CD14-positive monocyte (primary cell): ENCODE measurements at regions not wholly inside any gene's neighbourhood (a gene's known extent, or its start where the extent isn't known, plus 50 kb on each side); places are given as distances from the start of the nearest gene placed in this dataset.
"Not testable (repeated sequence)": the region's sequence is repeated elsewhere in the genome, so short reads cannot be mapped to it uniquely, and the experiment has no call there.

Experiments used
- DNase-seq, 3 donors: peaks; one replicate each; pipeline ENCODE4 v3.0.0-alpha.2; 2011 to 2022
- H2AFZ ChIP-seq: 2 replicates; pipeline ENCODE4 v1.6.0; 2012; ENCODE audit warnings: mild to moderate bottlenecking, low read depth, low read length, inconsistent platforms; ENCODE audit not compliant: insufficient read depth, poor library complexity, severe bottlenecking
- H3K27ac ChIP-seq, 2 donors: 1 replicate in 1 of 2; 2 replicates in 1 of 2; pipeline ENCODE4 v1.5.1; 2012 to 2013; ENCODE audit warnings: low read length in 2 of 2, control low read depth in 1 of 2, inconsistent platforms in 1 of 2, low read depth in 1 of 2, mild to moderate bottlenecking in 1 of 2
- H3K27me3 ChIP-seq, 2 donors: one replicate each; pipeline versions ENCODE4 v1.6.0 to v1.6.1; 2011 to 2013; ENCODE audit warnings: low read length in 2 of 2; ENCODE audit not compliant: control insufficient read depth in 2 of 2, insufficient read depth in 2 of 2
- H3K36me3 ChIP-seq, 2 donors: replicated peaks in 1 of 2; 1 replicate in 1 of 2; 2 replicates in 1 of 2; pipeline versions ENCODE4 v1.5.1 to v1.6.1; 2012 to 2013; ENCODE audit warnings: low read length in 2 of 2, control low read depth in 1 of 2, inconsistent platforms in 1 of 2, mild to moderate bottlenecking in 1 of 2; ENCODE audit not compliant: insufficient read depth in 2 of 2, control insufficient read depth in 1 of 2
- H3K4me1 ChIP-seq, 2 donors: 1 replicate in 1 of 2; 2 replicates in 1 of 2; pipeline versions ENCODE4 v1.5.1 to v1.6.1; 2012 to 2013; ENCODE audit warnings: low read length in 2 of 2, control low read depth in 1 of 2, inconsistent platforms in 1 of 2, mild to moderate bottlenecking in 1 of 2, moderate library complexity in 1 of 2; ENCODE audit not compliant: insufficient read depth in 2 of 2, control insufficient read depth in 1 of 2
- H3K4me2 ChIP-seq: replicated peaks from 2 replicates; pipeline ENCODE3; 2012; ENCODE audit warnings: low read length, moderate library complexity, mild to moderate bottlenecking; ENCODE audit not compliant: poor library complexity, severe bottlenecking; ENCODE audit errors: extremely low read depth
- H3K4me3 ChIP-seq, 3 experiments: fragments of 200-600 bp in 1 of 3; sonication (generic) in 1 of 3; replicated peaks in 1 of 3; 1 replicate in 2 of 3; 2 replicates in 1 of 3; pipeline ENCODE4 v1.5.1; 2011 to 2013; ENCODE audit warnings: low read length in 3 of 3, mild to moderate bottlenecking in 3 of 3, control low read depth in 2 of 3, low read depth in 2 of 3, inconsistent platforms in 1 of 3, moderate library complexity in 1 of 3
- H3K79me2 ChIP-seq: 2 replicates; pipeline ENCODE4 v1.6.0; 2012; ENCODE audit warnings: mild to moderate bottlenecking, control low read depth, inconsistent platforms, low read length, moderate library complexity; ENCODE audit not compliant: insufficient read depth
- H3K9ac ChIP-seq: 2 replicates; pipeline ENCODE4 v1.6.0; 2017; ENCODE audit warnings: low read length, mild to moderate bottlenecking; ENCODE audit not compliant: insufficient read depth, poor library complexity, severe bottlenecking
- H3K9me3 ChIP-seq, 2 donors: replicated peaks in 1 of 2; 1 replicate in 1 of 2; 2 replicates in 1 of 2; pipeline versions ENCODE4 v1.5.1 to v1.6.1; 2012 to 2013; ENCODE audit warnings: low read length in 2 of 2, control low read depth in 1 of 2; ENCODE audit not compliant: control insufficient read depth in 1 of 2, insufficient read depth in 1 of 2
- H4K20me1 ChIP-seq: 2 replicates; pipeline ENCODE4 v1.6.0; 2012; ENCODE audit warnings: mild to moderate bottlenecking, low read length, control low read depth, moderate library complexity; ENCODE audit not compliant: insufficient read depth
- H3K27ac Mint-ChIP-seq, 7 donors: one replicate each; pipeline ENCODE4 v1.8.0; 2020; ENCODE audit warnings: mild to moderate bottlenecking in 7 of 7, mixed read lengths in 7 of 7, moderate library complexity in 6 of 7, inconsistent platforms in 2 of 7
- H3K27me3 Mint-ChIP-seq, 3 donors: one replicate each; pipeline ENCODE4 v1.8.0; 2021 to 2022; ENCODE audit warnings: low read depth in 3 of 3, mild to moderate bottlenecking in 3 of 3, mixed read lengths in 3 of 3, moderate library complexity in 3 of 3, inconsistent platforms in 1 of 3
- H3K36me3 Mint-ChIP-seq, 2 donors: one replicate each; pipeline ENCODE4 v1.8.0; 2020; ENCODE audit warnings: mixed read lengths in 2 of 2, inconsistent platforms in 1 of 2, mild to moderate bottlenecking in 1 of 2
- H3K4me1 Mint-ChIP-seq: one replicate; pipeline ENCODE4 v1.8.0; 2020; ENCODE audit warnings: mild to moderate bottlenecking, mixed read lengths
- H3K4me3 Mint-ChIP-seq, 2 donors: one replicate each; pipeline ENCODE4 v1.8.0; 2020; ENCODE audit warnings: mild to moderate bottlenecking in 2 of 2, mixed read lengths in 2 of 2, moderate library complexity in 1 of 2
- H3K9me3 Mint-ChIP-seq, 7 donors: one replicate each; pipeline ENCODE4 v1.8.0; 2020 to 2022; ENCODE audit warnings: mixed read lengths in 7 of 7, mild to moderate bottlenecking in 6 of 7, moderate library complexity in 6 of 7, inconsistent platforms in 2 of 7
- WGBS: methylation state at CpG from one replicate; pipeline ENCODE4 v1.1.5; 2013; ENCODE audit warnings: missing lambda C conversion rate; ENCODE audit not compliant: insufficient coverage; 5-methylcytosine and 5-hydroxymethylcytosine counted together
- intact Hi-C, 2 donors: fragments of 100-400 bp; cut with micrococcal nuclease; formaldehyde crosslinking; loops; one replicate each; pipeline versions ENCODE4 v1.15.0 to v1.15.1; 2023
- TF ChIP-seq, protein P1 (sequence below): fragments of 200-600 bp; IDR thresholded peaks from one replicate; pipeline ENCODE4 v1.8.0; 2022; ENCODE audit warnings: antibody characterized with exemption, mild to moderate bottlenecking

DNA sequence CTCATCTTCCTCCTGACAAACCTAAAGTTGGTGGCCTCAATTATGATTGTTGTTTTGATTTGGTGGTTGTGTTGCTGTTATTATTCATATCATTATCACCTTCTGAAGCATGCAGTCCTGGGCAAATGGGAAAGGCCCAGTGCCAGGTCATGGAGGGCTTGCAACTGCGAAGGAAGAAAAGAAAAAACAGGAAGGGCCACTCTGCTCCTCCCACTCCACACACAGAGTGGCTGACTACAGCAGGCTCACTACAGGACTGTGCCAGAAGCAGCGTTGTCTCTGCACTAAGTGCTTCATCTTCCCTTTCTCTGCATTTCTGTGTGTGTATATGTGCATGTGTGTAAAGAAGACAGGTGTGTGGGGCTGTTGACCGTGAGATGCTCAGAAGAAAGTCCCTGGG is 231.9 kb downstream of the ANKRD30B start:
- H3K79me2 ChIP-seq = no peaks in the 10 kb centered on the region
- no peaks in the 10 kb centered on the region for H3K36me3 Mint-ChIP-seq
- no peak overlapping the region for H3K27ac ChIP-seq
- H3K27me3 ChIP-seq = no peaks in the 10 kb centered on the region
- H3K4me2 ChIP-seq = no peak overlapping the region
- peaks cover 0 to 1% (median 0%) of the 10 kb centered on the region in 3 donors for H3K27me3 Mint-ChIP-seq
- H4K20me1 ChIP-seq = no peaks in the 10 kb centered on the region
- DNase-seq = no peak
- no peaks in the 10 kb centered on the region for H3K36me3 ChIP-seq
- WGBS = no CpG with 5 or more reads among the region's 3 CpGs
- H3K9ac ChIP-seq = no peak overlapping the region
- no peaks in the 10 kb centered on the region for H3K4me1 Mint-ChIP-seq
- H3K9me3 Mint-ChIP-seq = peaks cover 2 to 25% (median 8%) of the 10 kb centered on the region in 7 donors
- no peaks in the 10 kb centered on the region for H3K4me1 ChIP-seq
- no peak overlapping the region for H3K4me3 ChIP-seq
- TF ChIP-seq, protein P1, sequence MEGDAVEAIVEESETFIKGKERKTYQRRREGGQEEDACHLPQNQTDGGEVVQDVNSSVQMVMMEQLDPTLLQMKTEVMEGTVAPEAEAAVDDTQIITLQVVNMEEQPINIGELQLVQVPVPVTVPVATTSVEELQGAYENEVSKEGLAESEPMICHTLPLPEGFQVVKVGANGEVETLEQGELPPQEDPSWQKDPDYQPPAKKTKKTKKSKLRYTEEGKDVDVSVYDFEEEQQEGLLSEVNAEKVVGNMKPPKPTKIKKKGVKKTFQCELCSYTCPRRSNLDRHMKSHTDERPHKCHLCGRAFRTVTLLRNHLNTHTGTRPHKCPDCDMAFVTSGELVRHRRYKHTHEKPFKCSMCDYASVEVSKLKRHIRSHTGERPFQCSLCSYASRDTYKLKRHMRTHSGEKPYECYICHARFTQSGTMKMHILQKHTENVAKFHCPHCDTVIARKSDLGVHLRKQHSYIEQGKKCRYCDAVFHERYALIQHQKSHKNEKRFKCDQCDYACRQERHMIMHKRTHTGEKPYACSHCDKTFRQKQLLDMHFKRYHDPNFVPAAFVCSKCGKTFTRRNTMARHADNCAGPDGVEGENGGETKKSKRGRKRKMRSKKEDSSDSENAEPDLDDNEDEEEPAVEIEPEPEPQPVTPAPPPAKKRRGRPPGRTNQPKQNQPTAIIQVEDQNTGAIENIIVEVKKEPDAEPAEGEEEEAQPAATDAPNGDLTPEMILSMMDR = no peak
- H3K9me3 ChIP-seq = peaks cover 4 to 9% of the 10 kb centered on the region in 2 donors
- intact Hi-C loops = no loop called here
- no peak overlapping the region for H3K4me3 Mint-ChIP-seq
- no peak overlapping the region for H3K27ac Mint-ChIP-seq
- H2AFZ ChIP-seq = no peak overlapping the region

GRCh38 chr18:14984531-14984930 is 236.6 kb downstream of the ANKRD30B start:
- H3K27ac Mint-ChIP-seq, H2AFZ ChIP-seq, H3K36me3 ChIP-seq, H3K27ac ChIP-seq, H3K4me2 ChIP-seq, H3K27me3 ChIP-seq, H3K27me3 Mint-ChIP-seq, H3K79me2 ChIP-seq, H4K20me1 ChIP-seq, H3K4me1 ChIP-seq, H3K36me3 Mint-ChIP-seq, H3K4me3 Mint-ChIP-seq, intact Hi-C loops, DNase-seq, H3K4me1 Mint-ChIP-seq, H3K4me3 ChIP-seq, H3K9ac ChIP-seq: not testable (repeated sequence)
- 55% methylated on average over 1 of the region's 2 CpGs for WGBS
- peaks cover 5 to 25% of the 10 kb centered on the region in 2 donors for H3K9me3 ChIP-seq
- H3K9me3 Mint-ChIP-seq = peaks cover 8 to 40% (median 20%) of the 10 kb centered on the region in 7 donors

DNA sequence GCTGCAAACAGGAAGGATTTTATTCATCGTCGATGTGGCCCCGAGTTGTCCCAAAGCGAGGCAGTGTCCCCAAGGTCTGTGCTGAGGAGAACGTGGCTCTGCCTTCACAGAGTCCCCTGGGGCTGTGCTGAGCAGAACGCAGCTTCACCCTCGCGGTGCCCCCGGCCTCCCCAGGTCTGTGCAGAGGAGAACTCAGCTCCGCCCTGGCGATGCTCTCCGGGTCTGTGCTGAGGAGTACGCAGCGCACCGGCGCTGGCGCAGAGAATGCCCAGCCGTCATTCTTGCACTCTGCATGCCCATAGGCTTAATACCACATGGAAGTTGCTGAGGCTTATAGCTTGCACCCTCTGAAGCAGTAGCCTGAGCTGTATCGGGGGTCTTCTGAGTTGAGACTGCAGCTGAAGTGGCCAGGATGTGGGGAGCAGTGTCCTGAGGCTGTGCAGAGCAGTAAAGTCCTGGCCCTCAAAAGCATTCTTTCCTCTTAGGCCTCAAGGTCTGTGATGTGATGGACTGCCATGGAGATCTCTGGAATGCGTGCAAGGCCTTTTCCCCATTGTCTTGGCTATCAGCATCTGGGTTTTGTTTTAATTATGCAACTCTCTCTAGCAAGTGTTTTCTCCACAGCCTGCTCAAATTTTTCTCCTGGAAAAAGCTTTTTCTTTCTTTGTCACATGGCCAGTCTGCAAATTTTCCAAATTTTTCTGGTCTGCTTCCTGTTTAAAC is 237.5 kb downstream of the ANKRD30B start:
- H3K36me3 Mint-ChIP-seq, intact Hi-C loops: not testable (repeated sequence)

GRCh38 chr18:14987377-14987776 is 239.4 kb downstream of the ANKRD30B start:
- H2AFZ ChIP-seq, H3K4me2 ChIP-seq, H3K36me3 ChIP-seq, H3K4me3 ChIP-seq, H3K9ac ChIP-seq, H3K27ac ChIP-seq, intact Hi-C loops, H3K4me1 Mint-ChIP-seq, H4K20me1 ChIP-seq, H3K27ac Mint-ChIP-seq, H3K27me3 Mint-ChIP-seq, H3K27me3 ChIP-seq, H3K4me1 ChIP-seq, H3K4me3 Mint-ChIP-seq, H3K79me2 ChIP-seq, DNase-seq, H3K36me3 Mint-ChIP-seq: not testable (repeated sequence)
- H3K9me3 Mint-ChIP-seq = peaks cover 14 to 58% (median 28%) of the 10 kb centered on the region in 7 donors
- peaks cover 11 to 43% of the 10 kb centered on the region in 2 donors for H3K9me3 ChIP-seq
- WGBS = 100% methylated on average over 2 of the region's 3 CpGs

More for the DNA sequence above, 237.5 kb downstream of the ANKRD30B start:
- not testable (repeated sequence) for H3K36me3 ChIP-seq, H3K27me3 ChIP-seq, DNase-seq, H3K4me1 Mint-ChIP-seq, H3K9ac ChIP-seq, H3K4me3 Mint-ChIP-seq, H3K4me2 ChIP-seq, H3K4me1 ChIP-seq, H4K20me1 ChIP-seq, H2AFZ ChIP-seq, H3K79me2 ChIP-seq, H3K27me3 Mint-ChIP-seq, H3K27ac ChIP-seq, H3K4me3 ChIP-seq, H3K27ac Mint-ChIP-seq
- WGBS = 95% methylated on average over 18 of the region's 20 CpGs
- H3K9me3 Mint-ChIP-seq = peaks cover 8 to 45% (median 23%) of the 10 kb centered on the region in 7 donors
- peaks cover 5 to 27% of the 10 kb centered on the region in 2 donors for H3K9me3 ChIP-seq
